ENCODE measurements at regions not wholly inside any gene's neighbourhood (a gene's known extent, or its start where the extent isn't known, plus 50 kb on each side); places are given as distances from the start of the nearest gene placed in this dataset.

DNA sequence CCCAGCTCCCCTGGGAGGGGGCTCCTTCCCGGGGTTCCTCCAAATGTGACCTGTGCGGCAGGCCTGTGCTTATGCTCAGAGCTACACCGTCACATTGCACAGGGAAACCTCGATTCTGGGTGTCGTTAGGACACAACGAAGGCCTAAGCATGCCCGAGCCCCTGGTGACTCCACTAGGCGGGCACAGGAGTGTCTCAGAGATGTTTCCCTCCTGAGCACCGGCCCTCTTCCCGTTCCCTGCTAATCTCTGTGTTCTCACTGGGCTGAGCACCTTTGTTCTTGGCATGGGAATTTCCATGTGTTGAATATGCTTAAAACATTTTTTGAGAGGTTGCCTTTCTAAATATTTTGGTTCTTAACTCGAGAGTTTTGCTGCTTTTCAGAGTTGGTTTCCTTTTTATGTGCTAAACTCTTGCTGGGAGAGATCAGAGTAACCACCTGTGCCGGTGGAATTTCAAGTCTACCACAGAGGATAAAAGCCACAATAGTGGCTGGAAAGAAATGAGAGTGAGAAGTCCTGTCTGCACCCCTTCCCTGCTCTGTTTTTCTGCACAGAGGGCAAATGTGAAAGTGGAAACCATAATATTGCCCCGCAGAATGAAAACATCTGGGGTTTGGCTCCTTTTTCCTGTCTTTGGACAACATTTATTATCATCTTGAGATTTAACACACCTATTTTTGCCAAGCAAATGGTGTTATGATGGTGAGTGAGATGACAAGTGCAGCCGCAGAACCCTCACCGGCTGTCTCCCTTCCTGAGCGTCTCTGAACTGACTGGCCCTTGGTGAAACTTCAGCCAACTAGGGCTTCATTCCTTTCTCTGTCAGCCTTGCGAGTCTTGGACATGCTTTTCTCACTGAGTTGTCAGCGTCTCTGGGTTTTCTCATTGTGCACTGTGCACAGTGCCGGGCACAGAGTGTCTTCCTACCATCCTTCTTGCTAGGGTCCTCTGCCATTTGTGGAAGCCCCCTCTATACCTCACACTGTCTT lies 154.1 kb downstream of the VAPA start:
- TF ChIP-seq, protein P1, sequence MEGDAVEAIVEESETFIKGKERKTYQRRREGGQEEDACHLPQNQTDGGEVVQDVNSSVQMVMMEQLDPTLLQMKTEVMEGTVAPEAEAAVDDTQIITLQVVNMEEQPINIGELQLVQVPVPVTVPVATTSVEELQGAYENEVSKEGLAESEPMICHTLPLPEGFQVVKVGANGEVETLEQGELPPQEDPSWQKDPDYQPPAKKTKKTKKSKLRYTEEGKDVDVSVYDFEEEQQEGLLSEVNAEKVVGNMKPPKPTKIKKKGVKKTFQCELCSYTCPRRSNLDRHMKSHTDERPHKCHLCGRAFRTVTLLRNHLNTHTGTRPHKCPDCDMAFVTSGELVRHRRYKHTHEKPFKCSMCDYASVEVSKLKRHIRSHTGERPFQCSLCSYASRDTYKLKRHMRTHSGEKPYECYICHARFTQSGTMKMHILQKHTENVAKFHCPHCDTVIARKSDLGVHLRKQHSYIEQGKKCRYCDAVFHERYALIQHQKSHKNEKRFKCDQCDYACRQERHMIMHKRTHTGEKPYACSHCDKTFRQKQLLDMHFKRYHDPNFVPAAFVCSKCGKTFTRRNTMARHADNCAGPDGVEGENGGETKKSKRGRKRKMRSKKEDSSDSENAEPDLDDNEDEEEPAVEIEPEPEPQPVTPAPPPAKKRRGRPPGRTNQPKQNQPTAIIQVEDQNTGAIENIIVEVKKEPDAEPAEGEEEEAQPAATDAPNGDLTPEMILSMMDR (conservative IDR thresholded peaks at IDR 0.05; ENCODE audit: low read depth in 2 of 2), result no peak
- TF ChIP-seq CREB1 (CRISPR knock-in tag; IDR thresholded peaks at IDR 0.05; ENCODE audit: low read depth), result no peak
- TF ChIP-seq POLR2AphosphoS5 (IDR thresholded peaks at IDR 0.05; ENCODE audit: low read depth), result no peak
- no peak for TF ChIP-seq EZH2phosphoT487 (IDR thresholded peaks at IDR 0.05; ENCODE audit: unreplicated experiment)
- no peak for TF ChIP-seq EZH2 (IDR thresholded peaks at IDR 0.05; ENCODE audit: low read depth, unreplicated experiment)
- TF ChIP-seq, protein P2, sequence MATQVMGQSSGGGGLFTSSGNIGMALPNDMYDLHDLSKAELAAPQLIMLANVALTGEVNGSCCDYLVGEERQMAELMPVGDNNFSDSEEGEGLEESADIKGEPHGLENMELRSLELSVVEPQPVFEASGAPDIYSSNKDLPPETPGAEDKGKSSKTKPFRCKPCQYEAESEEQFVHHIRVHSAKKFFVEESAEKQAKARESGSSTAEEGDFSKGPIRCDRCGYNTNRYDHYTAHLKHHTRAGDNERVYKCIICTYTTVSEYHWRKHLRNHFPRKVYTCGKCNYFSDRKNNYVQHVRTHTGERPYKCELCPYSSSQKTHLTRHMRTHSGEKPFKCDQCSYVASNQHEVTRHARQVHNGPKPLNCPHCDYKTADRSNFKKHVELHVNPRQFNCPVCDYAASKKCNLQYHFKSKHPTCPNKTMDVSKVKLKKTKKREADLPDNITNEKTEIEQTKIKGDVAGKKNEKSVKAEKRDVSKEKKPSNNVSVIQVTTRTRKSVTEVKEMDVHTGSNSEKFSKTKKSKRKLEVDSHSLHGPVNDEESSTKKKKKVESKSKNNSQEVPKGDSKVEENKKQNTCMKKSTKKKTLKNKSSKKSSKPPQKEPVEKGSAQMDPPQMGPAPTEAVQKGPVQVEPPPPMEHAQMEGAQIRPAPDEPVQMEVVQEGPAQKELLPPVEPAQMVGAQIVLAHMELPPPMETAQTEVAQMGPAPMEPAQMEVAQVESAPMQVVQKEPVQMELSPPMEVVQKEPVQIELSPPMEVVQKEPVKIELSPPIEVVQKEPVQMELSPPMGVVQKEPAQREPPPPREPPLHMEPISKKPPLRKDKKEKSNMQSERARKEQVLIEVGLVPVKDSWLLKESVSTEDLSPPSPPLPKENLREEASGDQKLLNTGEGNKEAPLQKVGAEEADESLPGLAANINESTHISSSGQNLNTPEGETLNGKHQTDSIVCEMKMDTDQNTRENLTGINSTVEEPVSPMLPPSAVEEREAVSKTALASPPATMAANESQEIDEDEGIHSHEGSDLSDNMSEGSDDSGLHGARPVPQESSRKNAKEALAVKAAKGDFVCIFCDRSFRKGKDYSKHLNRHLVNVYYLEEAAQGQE (IDR thresholded peaks at IDR 0.05; ENCODE audit: unreplicated experiment), result no peak
